Inferior parietal cortex (tissue), 1 donor: ENCODE measurements at regions not wholly inside any gene's neighbourhood (a gene's known extent, or its start where the extent isn't known, plus 50 kb on each side); places are given as distances from the start of the nearest gene placed in this dataset.
A peak's percentile ranks its signal among the peaks of the same experiment; 100 is the strongest.
"Not testable (repeated sequence)": the region's sequence is repeated elsewhere in the genome, so short reads cannot be mapped to it uniquely, and the experiment has no call there.

ENCODE experiments used
- DNase-seq: peaks from one replicate; pipeline ENCODE4 v3.0.0-alpha.2; 2016; ENCODE audit errors: extremely low spot score

GRCh38 chr10:33008499-33009243 lies 50.6 kb upstream of the ITGB1 start:
- peak; percentile 87 for DNase-seq

- DNase-seq, result not testable (repeated sequence)
Measured at GRCh38 chr10:33007731-33008381, 49.8 kb upstream of the ITGB1 start.
